Keratinocyte (primary cell): ENCODE measurements at regions not wholly inside any gene's neighbourhood (a gene's known extent, or its start where the extent isn't known, plus 50 kb on each side); places are given as distances from the start of the nearest gene placed in this dataset.

Experiments
- DNase-seq: peaks from one replicate; pipeline ENCODE4 v3.0.0-alpha.2; 2011; ENCODE audit warnings: low read depth, missing footprints, low spot score
- FAIRE-seq: peaks from 2 replicates; lab custom pipeline; 2011; peaks lifted over from hg19 to GRCh38; lab: Jason Lieb, UNC
- H2AFZ ChIP-seq: 2 replicates; pipeline ENCODE4 v1.6.0; 2012; ENCODE audit warnings: low read length, control low read depth, inconsistent platforms; ENCODE audit not compliant: control insufficient read depth
- H3K27ac ChIP-seq: 2 replicates; pipeline ENCODE4 v1.5.1; 2011; ENCODE audit warnings: low read length; ENCODE audit not compliant: control insufficient read depth, insufficient read depth
- H3K27me3 ChIP-seq: 3 replicates; pipeline ENCODE4 v1.6.0; 2011; ENCODE audit warnings: low read length; ENCODE audit not compliant: control insufficient read depth, insufficient read depth; ENCODE audit errors: extremely low read depth
- H3K36me3 ChIP-seq, 2 experiments: 2 replicates in 1 of 2; 3 replicates in 1 of 2; pipeline ENCODE4 v1.5.1; 2011; ENCODE audit warnings: low read length in 2 of 2, mild to moderate bottlenecking in 1 of 2; ENCODE audit not compliant: control insufficient read depth in 2 of 2, insufficient read depth in 2 of 2; ENCODE audit errors: extremely low read depth in 1 of 2
- H3K4me1 ChIP-seq: 3 replicates; pipeline ENCODE4 v1.5.1; 2011; ENCODE audit warnings: low read length; ENCODE audit not compliant: control insufficient read depth, insufficient read depth; ENCODE audit errors: extremely low read depth
- H3K4me2 ChIP-seq: 3 replicates; pipeline ENCODE4 v1.6.0; 2011; ENCODE audit warnings: low read depth, low read length; ENCODE audit not compliant: control insufficient read depth, insufficient read depth; ENCODE audit errors: extremely low read depth
- H3K4me3 ChIP-seq, 3 experiments: fragments of 200-600 bp in 1 of 3; sonication (generic) in 1 of 3; 2 replicates in 2 of 3; 3 replicates in 1 of 3; pipeline ENCODE4 v1.5.1; 2011 to 2016; ENCODE audit warnings: low read length in 3 of 3, mild to moderate bottlenecking in 3 of 3, control low read depth in 2 of 3, inconsistent platforms in 1 of 3, low read depth in 1 of 3, mixed read lengths in 1 of 3, mixed run types in 1 of 3, moderate library complexity in 1 of 3; ENCODE audit not compliant: control insufficient read depth in 2 of 3, insufficient read depth in 2 of 3; ENCODE audit errors: extremely low read depth in 1 of 3
- H3K79me2 ChIP-seq: 2 replicates; pipeline ENCODE4 v1.6.0; 2012; ENCODE audit warnings: low read length; ENCODE audit not compliant: control insufficient read depth, insufficient read depth
- H3K9ac ChIP-seq: 3 replicates; pipeline ENCODE4 v1.6.0; 2011; ENCODE audit warnings: low read length; ENCODE audit not compliant: control insufficient read depth, insufficient read depth; ENCODE audit errors: extremely low read depth
- H3K9me1 ChIP-seq: 3 replicates; pipeline ENCODE4 v1.6.0; 2011; ENCODE audit warnings: low read length; ENCODE audit not compliant: control insufficient read depth, insufficient read depth; ENCODE audit errors: extremely low read depth
- H3K9me3 ChIP-seq: 2 replicates; pipeline ENCODE4 v1.5.1; 2012; ENCODE audit warnings: low read depth, low read length; ENCODE audit not compliant: control insufficient read depth
- H4K20me1 ChIP-seq: 3 replicates; pipeline ENCODE4 v1.6.0; 2011; ENCODE audit warnings: low read length; ENCODE audit not compliant: control insufficient read depth, insufficient read depth; ENCODE audit errors: extremely low read depth
- CTCF ChIP-seq, 3 experiments: IDR thresholded peaks in 1 of 3; conservative IDR thresholded peaks in 1 of 3; optimal IDR thresholded peaks in 1 of 3; 2 replicates in 2 of 3; 3 replicates in 1 of 3; pipeline versions ENCODE3 to v1.5.1; 2011; ENCODE audit warnings: low read length in 3 of 3, mild to moderate bottlenecking in 3 of 3, moderate library complexity in 2 of 3, control low read depth in 1 of 3, inconsistent platforms in 1 of 3; ENCODE audit not compliant: insufficient read depth in 2 of 3; ENCODE audit errors: extremely low read depth in 1 of 3
- EZH2 ChIP-seq: IDR thresholded peaks from one replicate; pipeline ENCODE4 v1.6.1; 2012; ENCODE audit warnings: inconsistent platforms, mild to moderate bottlenecking, low read length, moderate library complexity
- dilution Hi-C: fragments of 300-500 bp; cut with MboI; formaldehyde crosslinking; loops from one replicate; pipeline ENCODE4 v1.7.0; 2020; ENCODE audit warnings: low sequenced_read_pairs; ENCODE audit not compliant: extremely low pct_ligation_motif_present

- DNase-seq (no peak), FAIRE-seq (no peak)
- Histone ChIP-seq H3K36me3 (no peaks in the 10 kb centered on the region), H3K4me3 (no peak overlapping the region), H4K20me1 (no peaks in the 10 kb centered on the region), H3K4me1 (peaks cover 31% of the 10 kb centered on the region), H2AFZ (peak overlapping the region; percentile 14), H3K9me1 (no peaks in the 10 kb centered on the region), H3K79me2 (no peaks in the 10 kb centered on the region), H3K27ac (no peak overlapping the region), H3K9ac (no peak overlapping the region), H3K9me3 (no peaks in the 10 kb centered on the region), H3K4me2 (peak overlapping the region; percentile 67), H3K27me3 (no peaks in the 10 kb centered on the region)
- dilution Hi-C loops: no loop called here
- TF ChIP-seq EZH2 (no peak), CTCF (optimal IDR thresholded peaks at IDR 0.05 in 1 of 3, IDR thresholded peaks at IDR 0.05 in 1 of 3, conservative IDR thresholded peaks at IDR 0.05 in 1 of 3; ENCODE audit: extremely low read depth in 1 of 3, insufficient read depth in 2 of 3, low read length in 3 of 3) (no peak)
These were observed 117.2 kb upstream of the BACH2 start for GRCh38 chr6:90413867-90414266.

GRCh38 chr6:90413396-90413795, 116.8 kb upstream of the BACH2 start:
- TF ChIP-seq EZH2 (no peak), CTCF (optimal IDR thresholded peaks at IDR 0.05 in 1 of 3, IDR thresholded peaks at IDR 0.05 in 1 of 3, conservative IDR thresholded peaks at IDR 0.05 in 1 of 3; ENCODE audit: extremely low read depth in 1 of 3, insufficient read depth in 2 of 3, low read length in 3 of 3) (no peak)
- DNase-seq (no peak), FAIRE-seq (peak; percentile 39)
- dilution Hi-C loops: no loop called here
- peak overlapping the region; percentile 67 for H3K4me2 ChIP-seq
- H3K79me2 ChIP-seq: no peaks in the 10 kb centered on the region
- H3K27me3 ChIP-seq: no peaks in the 10 kb centered on the region
- peak overlapping the region; percentile 14 for H2AFZ ChIP-seq
- peaks cover 31% of the 10 kb centered on the region for H3K4me1 ChIP-seq
- no peaks in the 10 kb centered on the region for H3K9me1 ChIP-seq
- no peaks in the 10 kb centered on the region for H3K36me3 ChIP-seq
- no peak overlapping the region for H3K27ac ChIP-seq
- no peaks in the 10 kb centered on the region for H3K9me3 ChIP-seq
- H4K20me1 ChIP-seq: no peaks in the 10 kb centered on the region
- H3K4me3 ChIP-seq: no peak overlapping the region
- H3K9ac ChIP-seq: no peak overlapping the region
